ENCODE measurements at regions not wholly inside any gene's neighbourhood (a gene's known extent, or its start where the extent isn't known, plus 50 kb on each side); places are given as distances from the start of the nearest gene placed in this dataset.

DNA sequence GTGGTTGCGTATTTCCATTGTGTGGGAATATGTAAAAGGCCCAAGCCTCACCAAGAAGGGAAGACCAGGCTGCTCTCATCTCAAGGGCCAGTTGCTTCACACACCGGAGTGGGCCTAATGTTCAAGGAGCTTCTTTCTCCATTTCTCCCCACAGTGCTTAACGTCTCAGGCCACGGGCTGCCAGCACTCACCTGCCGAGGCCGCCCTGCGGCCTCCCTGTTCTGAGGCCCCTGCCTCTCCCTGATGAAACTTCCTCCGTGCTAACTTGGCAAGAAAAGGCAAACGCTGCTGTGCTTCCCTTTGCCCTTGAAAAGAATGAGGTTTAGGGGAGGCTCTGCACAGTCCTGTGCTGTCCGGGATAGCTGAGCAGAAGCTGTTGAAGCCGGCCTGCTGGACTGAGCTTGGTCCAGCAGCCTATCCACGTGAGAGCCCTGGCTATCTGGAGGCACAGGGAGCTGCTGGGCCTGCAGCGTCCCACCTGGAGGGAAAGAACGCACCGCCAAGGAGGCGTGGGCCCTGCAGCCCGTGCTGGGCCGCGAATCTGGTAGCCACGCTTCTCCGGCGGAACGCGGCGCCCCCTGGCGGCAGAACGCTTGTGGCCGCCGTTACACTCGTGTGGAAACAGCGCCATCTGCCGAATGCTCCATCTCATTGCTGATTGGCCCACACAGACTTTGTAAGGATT is 73.5 kb upstream of the PRSS3 start:
- TF ChIP-seq, protein P1, sequence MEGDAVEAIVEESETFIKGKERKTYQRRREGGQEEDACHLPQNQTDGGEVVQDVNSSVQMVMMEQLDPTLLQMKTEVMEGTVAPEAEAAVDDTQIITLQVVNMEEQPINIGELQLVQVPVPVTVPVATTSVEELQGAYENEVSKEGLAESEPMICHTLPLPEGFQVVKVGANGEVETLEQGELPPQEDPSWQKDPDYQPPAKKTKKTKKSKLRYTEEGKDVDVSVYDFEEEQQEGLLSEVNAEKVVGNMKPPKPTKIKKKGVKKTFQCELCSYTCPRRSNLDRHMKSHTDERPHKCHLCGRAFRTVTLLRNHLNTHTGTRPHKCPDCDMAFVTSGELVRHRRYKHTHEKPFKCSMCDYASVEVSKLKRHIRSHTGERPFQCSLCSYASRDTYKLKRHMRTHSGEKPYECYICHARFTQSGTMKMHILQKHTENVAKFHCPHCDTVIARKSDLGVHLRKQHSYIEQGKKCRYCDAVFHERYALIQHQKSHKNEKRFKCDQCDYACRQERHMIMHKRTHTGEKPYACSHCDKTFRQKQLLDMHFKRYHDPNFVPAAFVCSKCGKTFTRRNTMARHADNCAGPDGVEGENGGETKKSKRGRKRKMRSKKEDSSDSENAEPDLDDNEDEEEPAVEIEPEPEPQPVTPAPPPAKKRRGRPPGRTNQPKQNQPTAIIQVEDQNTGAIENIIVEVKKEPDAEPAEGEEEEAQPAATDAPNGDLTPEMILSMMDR (IDR thresholded peaks at IDR 0.05), result peak; percentile 99

DNA sequence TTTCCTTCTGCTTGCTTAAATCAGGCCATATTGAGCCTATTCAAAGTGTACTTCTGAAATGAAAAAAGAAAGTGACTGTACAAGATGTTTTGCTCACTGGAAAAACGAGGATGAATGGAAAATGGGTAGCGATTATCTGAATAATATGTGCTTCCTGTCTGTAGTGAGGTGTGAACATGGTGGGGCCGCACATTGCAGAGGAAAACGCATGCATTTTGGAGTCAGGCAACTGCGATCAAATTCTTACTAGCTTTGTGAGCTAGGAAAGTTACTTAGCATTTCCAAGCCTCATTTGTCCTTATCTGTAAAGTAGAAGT is 73.0 kb upstream of the PRSS3 start:
- TF ChIP-seq, protein P1 (IDR thresholded peaks at IDR 0.05), result no peak; the same call in 1 of the 2 replicates

DNA sequence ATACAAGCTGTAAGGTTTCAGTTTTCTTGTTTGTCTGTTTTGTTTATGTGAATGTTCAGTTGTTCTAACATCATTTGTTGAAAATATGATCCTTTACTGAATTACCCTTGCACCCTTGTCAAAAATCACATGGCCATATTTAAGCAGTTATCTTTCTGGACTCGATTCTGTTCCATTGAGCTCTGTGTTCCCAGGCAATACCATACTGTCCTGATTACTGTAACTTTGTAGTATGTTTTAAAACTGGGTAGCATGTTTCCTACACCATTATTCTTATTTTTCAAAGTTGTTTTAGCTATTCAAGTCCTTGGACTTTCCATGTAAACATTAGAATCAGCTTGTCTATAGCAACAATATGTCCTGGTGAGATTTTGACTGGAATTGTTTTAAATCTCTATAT is 66.7 kb upstream of the PRSS3 start:
- TF ChIP-seq, protein P1 (IDR thresholded peaks at IDR 0.05), result no peak

DNA sequence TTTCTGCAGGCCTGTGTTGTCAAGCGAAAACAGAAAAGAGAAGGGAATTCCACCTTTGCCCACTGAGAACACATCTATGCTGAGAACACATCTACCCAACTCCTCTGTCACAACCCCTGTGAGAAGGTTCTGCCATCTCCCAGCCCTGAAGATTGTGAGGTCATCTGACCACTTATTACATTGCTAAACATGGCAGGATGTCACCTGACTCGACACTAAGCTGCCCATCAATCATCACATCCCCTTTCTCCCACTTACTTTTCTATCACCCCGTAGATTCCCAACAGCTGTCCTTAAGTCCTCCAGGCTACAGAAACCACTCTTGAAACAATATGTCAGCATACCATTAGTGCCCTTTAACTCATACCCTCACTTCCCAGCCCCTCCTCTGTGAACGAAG is 64.2 kb upstream of the PRSS3 start:
- TF ChIP-seq, protein P1 (IDR thresholded peaks at IDR 0.05), result no peak

DNA sequence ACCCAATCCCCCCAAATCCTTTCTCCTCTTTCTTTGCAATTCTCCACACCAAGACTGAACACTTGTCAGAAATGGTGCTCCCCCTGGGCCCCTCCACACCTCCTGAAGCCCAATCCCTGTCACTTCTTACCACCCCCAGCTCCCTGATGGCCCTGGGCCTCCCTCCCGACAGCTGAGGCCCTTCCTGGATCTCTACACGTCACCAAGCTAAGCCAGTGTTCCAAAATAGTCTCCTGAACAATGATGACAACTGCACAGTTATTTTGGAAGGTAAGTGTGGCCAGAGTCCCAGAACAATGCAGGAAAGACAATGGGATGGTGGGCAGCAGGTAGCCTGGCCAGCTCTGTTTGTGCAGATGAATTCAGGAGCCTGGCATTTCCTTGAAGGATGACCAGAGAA is 63.7 kb upstream of the PRSS3 start:
- TF ChIP-seq, protein P1 (IDR thresholded peaks at IDR 0.05), result no peak

DNA sequence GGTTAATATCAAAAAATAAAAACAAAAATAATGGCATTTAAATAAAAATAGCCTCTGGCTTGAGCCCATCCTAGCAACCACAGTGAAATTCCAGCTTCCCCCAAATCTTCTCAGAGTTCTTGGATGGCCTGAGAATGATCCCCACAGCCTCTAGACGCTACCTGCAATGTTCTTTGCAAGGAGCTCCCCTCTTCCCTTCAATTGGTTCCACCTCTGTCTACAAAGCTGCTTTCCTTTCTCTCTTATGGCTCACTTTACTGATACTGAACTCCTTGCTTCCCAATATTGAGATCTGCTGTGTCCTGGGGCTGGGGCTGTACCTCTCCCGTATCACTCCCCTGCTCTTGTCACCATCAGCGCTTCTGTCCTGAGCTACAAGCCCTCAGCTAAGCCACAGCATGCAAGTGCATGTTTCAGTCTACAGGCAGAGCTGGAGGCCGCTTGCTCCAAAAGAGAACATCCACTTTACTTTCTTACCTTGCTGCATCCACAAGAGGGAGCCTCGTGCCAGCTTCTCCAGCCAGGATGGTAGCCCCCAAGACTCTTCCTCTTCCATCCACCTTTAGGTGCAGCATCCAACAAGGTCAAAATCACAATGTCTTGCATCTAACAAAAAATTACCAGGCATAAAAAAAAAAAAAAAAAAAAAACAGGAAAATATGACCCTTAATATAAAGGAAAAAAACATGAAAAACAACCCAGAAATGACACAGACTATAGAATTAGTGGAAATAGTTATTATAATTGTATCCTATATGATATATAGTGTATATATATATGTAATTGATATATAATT is 57.4 kb upstream of the PRSS3 start:
- TF ChIP-seq, protein P1 (IDR thresholded peaks at IDR 0.05), result peak; percentile 57

DNA sequence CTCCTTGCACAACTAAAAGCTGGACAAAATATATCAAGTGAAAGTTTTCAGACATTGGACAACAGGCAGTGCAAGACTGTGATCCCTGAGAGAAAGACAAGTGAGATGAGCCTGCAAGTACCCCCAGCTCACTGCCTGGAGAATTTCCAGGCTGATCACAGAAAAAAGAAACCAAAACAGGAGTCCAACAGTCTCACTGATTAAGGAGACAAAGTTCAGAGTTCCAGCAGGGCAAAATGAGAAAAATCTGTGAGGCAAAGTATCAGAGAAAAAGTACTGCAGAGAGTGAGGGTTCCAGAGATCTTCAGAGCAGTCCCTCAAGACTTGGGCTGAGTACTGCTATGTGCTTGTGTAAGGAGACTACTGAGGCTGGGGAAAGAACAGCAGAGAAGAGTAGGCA is 56.0 kb upstream of the PRSS3 start:
- TF ChIP-seq, protein P1 (IDR thresholded peaks at IDR 0.05), result no peak

Measured in LNCAP (cell line).